Left lung (tissue), 4 donors: ENCODE measurements at regions not wholly inside any gene's neighbourhood (a gene's known extent, or its start where the extent isn't known, plus 50 kb on each side); places are given as distances from the start of the nearest gene placed in this dataset.

Source experiments
- ATAC-seq: fragments of 200-7000 bp; cut with Tn5 transposase; one replicate; pipeline ENCODE4 v1.9.1; 2020; ENCODE audit warnings: moderate library complexity
- DNase-seq, 4 donors: peaks; one replicate each; pipeline ENCODE4 v3.0.0-alpha.2; 2013 to 2020
- H3K27ac ChIP-seq, 2 donors: fragments of 200-600 bp; sonication (generic) in 1 of 2; one replicate each; pipeline versions ENCODE4 v1.5.0 to v1.8.0; 2020 to 2021
- H3K27me3 ChIP-seq, 2 donors: fragments of 200-600 bp; sonication (generic) in 1 of 2; one replicate each; pipeline versions ENCODE4 v1.5.0 to v1.8.0; 2020 to 2021
- H3K36me3 ChIP-seq, 2 donors: fragments of 200-600 bp; sonication (generic) in 1 of 2; one replicate each; pipeline versions ENCODE4 v1.5.0 to v1.8.0; 2020 to 2021
- H3K4me1 ChIP-seq, 2 donors: fragments of 200-600 bp; one replicate each; pipeline ENCODE4 v1.8.0; 2021
- H3K4me3 ChIP-seq, 2 donors: fragments of 200-600 bp; sonication (generic) in 1 of 2; one replicate each; pipeline versions ENCODE4 v1.5.0 to v1.8.0; 2020 to 2021; ENCODE audit warnings: mild to moderate bottlenecking in 1 of 2
- H3K9me3 ChIP-seq, 2 donors: fragments of 200-600 bp; sonication (generic) in 1 of 2; one replicate each; pipeline versions ENCODE4 v1.5.0 to v1.8.0; 2020 to 2021
- intact Hi-C, 2 donors: fragments of 100-400 bp; cut with DNase I; formaldehyde crosslinking; loops; one replicate each; pipeline versions ENCODE4 v1.11.2 to v1.14.2; 2022
- TF ChIP-seq, protein P1 (sequence below), 2 donors: fragments of 200-600 bp; sonication (generic) in 1 of 2; IDR thresholded peaks; one replicate each; pipeline versions ENCODE4 v1.5.0 to v1.8.0; 2021; ENCODE audit warnings: antibody characterized with exemption in 2 of 2
- donor health status: DM: no; HTN: yes; CAD: no.
- donor health status: DM: no; HTN: no; CAD: no.

GRCh38 chr4:177064116-177064515 lies 245.6 kb upstream of the NEIL3 start:
- intact Hi-C loops = no loop called here
- H3K9me3 ChIP-seq = no peaks in the 10 kb centered on the region
- ATAC-seq (no peak), DNase-seq (no peak)
- no peaks in the 10 kb centered on the region for H3K27me3 ChIP-seq
- TF ChIP-seq, protein P1, sequence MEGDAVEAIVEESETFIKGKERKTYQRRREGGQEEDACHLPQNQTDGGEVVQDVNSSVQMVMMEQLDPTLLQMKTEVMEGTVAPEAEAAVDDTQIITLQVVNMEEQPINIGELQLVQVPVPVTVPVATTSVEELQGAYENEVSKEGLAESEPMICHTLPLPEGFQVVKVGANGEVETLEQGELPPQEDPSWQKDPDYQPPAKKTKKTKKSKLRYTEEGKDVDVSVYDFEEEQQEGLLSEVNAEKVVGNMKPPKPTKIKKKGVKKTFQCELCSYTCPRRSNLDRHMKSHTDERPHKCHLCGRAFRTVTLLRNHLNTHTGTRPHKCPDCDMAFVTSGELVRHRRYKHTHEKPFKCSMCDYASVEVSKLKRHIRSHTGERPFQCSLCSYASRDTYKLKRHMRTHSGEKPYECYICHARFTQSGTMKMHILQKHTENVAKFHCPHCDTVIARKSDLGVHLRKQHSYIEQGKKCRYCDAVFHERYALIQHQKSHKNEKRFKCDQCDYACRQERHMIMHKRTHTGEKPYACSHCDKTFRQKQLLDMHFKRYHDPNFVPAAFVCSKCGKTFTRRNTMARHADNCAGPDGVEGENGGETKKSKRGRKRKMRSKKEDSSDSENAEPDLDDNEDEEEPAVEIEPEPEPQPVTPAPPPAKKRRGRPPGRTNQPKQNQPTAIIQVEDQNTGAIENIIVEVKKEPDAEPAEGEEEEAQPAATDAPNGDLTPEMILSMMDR (IDR thresholded peaks at IDR 0.05) = no peak
- no peaks in the 10 kb centered on the region for H3K36me3 ChIP-seq
- no peak overlapping the region for H3K27ac ChIP-seq
- no peak overlapping the region for H3K4me3 ChIP-seq
- H3K4me1 ChIP-seq = no peaks in the 10 kb centered on the region

DNA sequence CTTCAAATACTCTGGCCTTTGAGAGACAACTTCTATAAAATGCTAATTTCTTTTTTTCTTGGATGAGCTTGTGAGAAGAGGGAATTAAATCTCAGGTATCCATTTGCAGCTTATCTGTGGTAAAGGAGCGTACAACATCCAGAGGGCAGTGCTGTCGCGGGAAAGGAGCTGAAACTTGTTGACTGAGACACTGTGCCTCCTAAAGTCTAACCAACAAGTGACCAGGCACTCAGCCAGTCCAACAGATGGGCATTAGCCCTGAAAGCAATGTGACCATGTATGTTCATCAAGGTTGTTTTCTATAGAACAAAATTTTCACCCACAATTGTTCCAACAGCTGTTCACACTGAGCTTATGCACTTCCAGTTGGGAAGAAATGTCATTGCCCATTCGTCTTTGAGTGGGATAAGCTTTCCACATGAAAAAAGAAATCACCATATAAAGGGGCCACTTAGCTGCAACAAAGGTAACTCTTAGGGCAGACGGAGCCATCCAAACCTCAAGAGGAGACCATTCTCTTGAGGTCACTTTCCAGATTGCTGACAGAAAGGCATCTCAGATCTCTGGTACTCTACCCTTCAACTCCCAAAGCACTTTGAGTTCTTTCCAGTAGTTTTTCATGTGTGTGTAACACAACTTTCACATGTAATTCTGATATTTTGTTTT lies 244.8 kb upstream of the NEIL3 start:
- TF ChIP-seq, protein P1 (IDR thresholded peaks at IDR 0.05) = no peak
- H3K9me3 ChIP-seq = no peaks in the 10 kb centered on the region
- intact Hi-C loops = no loop called here
- DNase-seq (no peak), ATAC-seq (no peak)
- no peak overlapping the region for H3K4me3 ChIP-seq
- no peaks in the 10 kb centered on the region for H3K4me1 ChIP-seq
- no peaks in the 10 kb centered on the region for H3K27me3 ChIP-seq
- no peak overlapping the region for H3K27ac ChIP-seq
- H3K36me3 ChIP-seq = no peaks in the 10 kb centered on the region

DNA sequence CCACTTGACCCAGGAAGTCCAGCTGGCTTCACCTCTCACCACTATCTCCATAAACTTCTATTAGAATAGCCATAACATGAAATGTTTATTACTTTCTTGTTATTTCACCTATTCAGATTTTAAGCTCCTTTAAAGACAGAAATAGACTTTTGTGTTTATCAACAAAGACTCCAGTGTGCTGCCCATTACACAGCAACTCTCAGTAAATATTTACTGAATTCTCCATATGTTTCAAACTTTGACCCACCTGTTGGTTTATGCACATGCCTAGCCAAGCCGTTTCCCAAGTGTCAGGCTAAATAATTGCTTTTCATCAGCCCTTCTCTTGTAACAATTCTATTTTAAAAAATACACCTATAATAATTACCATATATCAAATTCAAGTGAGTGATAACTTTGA lies 242.9 kb upstream of the NEIL3 start:
- H3K27ac ChIP-seq = no peak overlapping the region
- intact Hi-C loops = no loop called here

GRCh38 chr4:177070533-177071058 lies 239.1 kb upstream of the NEIL3 start:
- DNase-seq = no peak
- Histone ChIP-seq H3K4me3 (no peak overlapping the region), H3K9me3 (no peaks in the 10 kb centered on the region), H3K4me1 (no peaks in the 10 kb centered on the region), H3K36me3 (no peaks in the 10 kb centered on the region), H3K27ac (no peak overlapping the region), H3K27me3 (no peaks in the 10 kb centered on the region)
- intact Hi-C loops = no loop called here
- TF ChIP-seq, protein P1 (IDR thresholded peaks at IDR 0.05) = no peak
- ATAC-seq = no peak

More for the DNA sequence above, 242.9 kb upstream of the NEIL3 start:
- Histone ChIP-seq H3K9me3 (no peaks in the 10 kb centered on the region), H3K4me1 (no peaks in the 10 kb centered on the region), H3K27me3 (no peaks in the 10 kb centered on the region), H3K36me3 (no peaks in the 10 kb centered on the region), H3K4me3 (no peak overlapping the region)
- ATAC-seq (no peak), DNase-seq (no peak)
- TF ChIP-seq, protein P1 (IDR thresholded peaks at IDR 0.05) = no peak

DNA sequence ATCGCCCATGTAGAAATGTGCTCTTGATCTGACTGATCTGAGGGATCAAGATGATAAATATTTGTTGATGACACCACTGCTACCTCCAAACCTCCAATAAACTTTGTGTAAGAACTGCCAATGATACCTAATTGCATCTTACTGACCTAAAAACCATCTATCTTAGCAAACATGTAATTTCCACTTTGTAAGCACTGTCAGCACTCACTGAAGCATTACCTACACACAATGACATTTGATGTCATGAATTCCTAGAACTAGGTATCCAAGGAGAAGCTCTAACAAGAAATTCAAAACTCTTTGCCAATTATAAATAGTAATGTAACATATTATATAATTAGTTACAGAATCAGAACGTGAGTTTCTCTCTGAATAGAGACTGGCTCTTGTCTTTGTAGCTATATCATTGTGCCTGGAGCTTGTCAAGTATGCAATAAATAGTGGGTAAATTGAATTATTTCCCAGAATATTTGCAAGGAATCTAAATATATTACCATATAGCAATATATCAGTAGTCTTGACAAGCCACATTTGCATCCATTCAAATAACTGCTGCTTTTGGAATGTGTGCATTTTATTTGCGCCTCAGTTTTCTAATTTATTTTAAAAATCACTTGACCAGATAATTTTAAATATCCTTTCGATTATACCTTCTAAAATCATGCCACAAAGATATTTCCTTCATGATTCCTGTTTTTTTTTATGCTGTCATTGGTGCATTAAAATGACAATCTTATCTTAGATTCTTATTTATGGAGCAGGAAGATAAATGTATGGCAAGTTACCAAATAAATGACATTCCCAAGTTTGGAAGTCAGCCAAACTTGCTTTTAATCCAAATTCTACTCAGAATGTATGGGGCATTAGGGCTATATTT lies 232.3 kb upstream of the NEIL3 start:
- ATAC-seq = no peak
- H3K27ac ChIP-seq = no peak overlapping the region
- H3K4me3 ChIP-seq = no peak overlapping the region
- TF ChIP-seq, protein P1 (IDR thresholded peaks at IDR 0.05) = no peak
- no peak for DNase-seq
- intact Hi-C loops = no loop called here
- H3K36me3 ChIP-seq = no peaks in the 10 kb centered on the region
- H3K4me1 ChIP-seq = no peaks in the 10 kb centered on the region
- H3K9me3 ChIP-seq = no peaks in the 10 kb centered on the region
- no peaks in the 10 kb centered on the region for H3K27me3 ChIP-seq
